ENCODE measurements at regions not wholly inside any gene's neighbourhood (a gene's known extent, or its start where the extent isn't known, plus 50 kb on each side); places are given as distances from the start of the nearest gene placed in this dataset.

- no peak overlapping the region for H3K4me3 Mint-ChIP-seq
- no peaks in the 10 kb centered on the region for H3K27me3 Mint-ChIP-seq
- no peak for DNase-seq
- H3K9me3 Mint-ChIP-seq (ENCODE audit: low read depth), result peaks cover 7% of the 10 kb centered on the region
- CTCF ChIA-PET, result no interaction called here
- H3K27ac Mint-ChIP-seq, result no peak overlapping the region
- H3K4me1 Mint-ChIP-seq, result no peaks in the 10 kb centered on the region
- no peak for ATAC-seq
- no peaks in the 10 kb centered on the region for H3K36me3 Mint-ChIP-seq
Measured at GRCh38 chr12:17503742-17504141, 586.3 kb downstream of the RERGL start.

DNA sequence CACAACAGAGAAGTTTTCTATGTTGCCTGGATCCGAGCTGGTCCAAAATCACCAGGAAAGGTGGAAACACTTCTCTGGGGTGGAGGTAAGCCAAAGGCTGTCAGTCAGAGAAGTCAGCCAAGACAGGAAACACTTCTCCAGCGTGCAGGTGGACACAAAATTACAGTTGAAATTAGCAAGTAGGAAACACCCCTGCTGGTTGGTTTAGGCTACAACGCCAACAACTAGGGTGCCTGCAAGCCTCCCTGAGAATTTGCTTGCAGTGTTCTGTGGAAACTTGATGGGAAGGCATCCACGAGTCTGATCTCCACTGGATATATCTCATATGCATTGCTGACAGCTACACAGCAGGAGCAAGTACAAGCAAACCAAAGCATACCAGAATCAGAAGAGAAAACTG lies 600.5 kb downstream of the RERGL start:
- H3K4me3 Mint-ChIP-seq, result no peak overlapping the region
- no peaks in the 10 kb centered on the region for H3K4me1 Mint-ChIP-seq
- H3K36me3 Mint-ChIP-seq, result no peaks in the 10 kb centered on the region
- ATAC-seq (no peak), DNase-seq (no peak)
- H3K27me3 Mint-ChIP-seq, result no peaks in the 10 kb centered on the region
- CTCF ChIA-PET, result no interaction called here
- H3K27ac Mint-ChIP-seq, result no peak overlapping the region
- H3K9me3 Mint-ChIP-seq (ENCODE audit: low read depth), result peaks cover 9% of the 10 kb centered on the region

- H3K36me3 Mint-ChIP-seq, result peaks cover 1% of the 10 kb centered on the region
- CTCF ChIA-PET, result no interaction called here
- no peaks in the 10 kb centered on the region for H3K4me1 Mint-ChIP-seq
- ATAC-seq (no peak), DNase-seq (no peak)
- no peak overlapping the region for H3K4me3 Mint-ChIP-seq
- no peak overlapping the region for H3K27ac Mint-ChIP-seq
- peaks cover 16% of the 10 kb centered on the region for H3K9me3 Mint-ChIP-seq (ENCODE audit: low read depth)
- H3K27me3 Mint-ChIP-seq, result no peaks in the 10 kb centered on the region
Measured at GRCh38 chr12:17478908-17479673, 610.9 kb downstream of the RERGL start.

DNA sequence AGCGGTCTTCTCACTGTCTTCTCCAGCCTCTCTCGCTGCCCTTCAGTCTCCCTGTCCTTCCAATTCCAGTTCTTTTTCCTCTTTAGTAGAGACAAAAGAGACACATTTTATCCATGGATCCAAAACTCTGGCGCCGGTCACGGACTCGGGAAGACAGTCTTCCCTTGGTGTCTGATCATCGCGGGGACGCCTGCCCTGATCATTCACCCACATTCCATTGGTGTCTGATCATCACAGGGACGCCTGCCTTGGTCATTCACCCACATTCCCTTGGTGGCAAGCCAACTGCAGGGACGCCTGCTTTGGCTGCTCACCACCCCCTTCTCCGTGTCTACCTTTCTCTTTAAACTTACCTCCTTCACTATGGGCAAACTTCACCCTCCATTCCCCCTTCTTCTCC lies 619.5 kb downstream of the RERGL start:
- no peaks in the 10 kb centered on the region for H3K27me3 Mint-ChIP-seq
- peaks cover 5% of the 10 kb centered on the region for H3K9me3 Mint-ChIP-seq (ENCODE audit: low read depth)
- CTCF ChIA-PET, result no interaction called here
- no peaks in the 10 kb centered on the region for H3K36me3 Mint-ChIP-seq
- DNase-seq (no peak), ATAC-seq (no peak)
- no peaks in the 10 kb centered on the region for H3K4me1 Mint-ChIP-seq
- no peak overlapping the region for H3K27ac Mint-ChIP-seq
- H3K4me3 Mint-ChIP-seq, result no peak overlapping the region

DNA sequence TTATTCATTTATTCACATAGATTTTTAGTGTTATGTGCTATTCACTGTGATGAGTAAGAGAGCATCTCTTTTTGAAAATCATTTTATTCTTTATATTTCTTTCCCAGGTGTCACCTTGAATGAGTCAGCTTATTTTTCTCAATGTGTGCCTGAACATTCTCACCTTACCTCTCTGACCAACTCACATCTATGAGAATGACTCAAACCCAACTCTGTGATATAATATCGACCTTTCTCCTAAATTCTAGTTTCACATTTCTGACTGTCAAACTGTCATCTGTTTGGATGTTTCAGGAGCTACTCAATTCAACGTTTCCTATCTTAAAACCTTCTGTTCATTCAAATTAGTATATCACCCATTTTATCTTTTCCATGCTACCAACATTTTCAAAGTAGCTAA lies 630.8 kb downstream of the RERGL start:
- Mint-ChIP-seq H3K36me3 (no peaks in the 10 kb centered on the region), H3K27me3 (no peaks in the 10 kb centered on the region), H3K4me1 (no peaks in the 10 kb centered on the region), H3K9me3 (ENCODE audit: low read depth) (peaks cover 11% of the 10 kb centered on the region), H3K4me3 (no peak overlapping the region), H3K27ac (no peak overlapping the region)
- ATAC-seq, result no peak
- CTCF ChIA-PET, result no interaction called here
- DNase-seq, result no peak

- no peak overlapping the region for H3K4me3 Mint-ChIP-seq
- no peak for DNase-seq
- no peaks in the 10 kb centered on the region for H3K27me3 Mint-ChIP-seq
- ATAC-seq, result no peak
- CTCF ChIA-PET, result no interaction called here
- H3K9me3 Mint-ChIP-seq (ENCODE audit: low read depth), result peaks cover 11% of the 10 kb centered on the region
- no peaks in the 10 kb centered on the region for H3K4me1 Mint-ChIP-seq
- no peaks in the 10 kb centered on the region for H3K36me3 Mint-ChIP-seq
- no peak overlapping the region for H3K27ac Mint-ChIP-seq
Measured at GRCh38 chr12:17456486-17456885, 633.5 kb downstream of the RERGL start.

DNA sequence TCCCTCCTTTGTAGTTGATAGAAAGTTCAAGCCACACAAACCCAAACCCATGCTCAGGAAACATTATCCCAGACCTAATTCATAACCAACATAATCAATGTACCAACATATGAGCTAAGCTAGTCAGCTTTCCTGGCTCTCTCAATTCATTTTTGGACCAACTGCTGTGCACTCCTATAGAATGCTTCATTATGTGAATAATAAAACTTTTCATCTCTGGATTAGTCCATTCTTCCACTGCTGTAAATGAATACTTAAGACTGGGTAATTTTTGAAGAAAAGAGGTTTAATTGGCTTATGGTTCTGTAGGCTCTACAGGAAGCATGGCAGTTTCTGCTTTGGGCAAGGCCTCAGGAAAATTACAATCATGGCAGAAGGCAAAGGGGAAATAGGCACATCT lies 651.9 kb downstream of the RERGL start:
- H3K27me3 Mint-ChIP-seq, result no peaks in the 10 kb centered on the region
- DNase-seq (no peak), ATAC-seq (no peak)
- H3K4me3 Mint-ChIP-seq, result no peak overlapping the region
- H3K9me3 Mint-ChIP-seq (ENCODE audit: low read depth), result peaks cover 13% of the 10 kb centered on the region
- no peaks in the 10 kb centered on the region for H3K4me1 Mint-ChIP-seq
- no peak overlapping the region for H3K27ac Mint-ChIP-seq
- CTCF ChIA-PET, result no interaction called here
- H3K36me3 Mint-ChIP-seq, result no peaks in the 10 kb centered on the region

DNA sequence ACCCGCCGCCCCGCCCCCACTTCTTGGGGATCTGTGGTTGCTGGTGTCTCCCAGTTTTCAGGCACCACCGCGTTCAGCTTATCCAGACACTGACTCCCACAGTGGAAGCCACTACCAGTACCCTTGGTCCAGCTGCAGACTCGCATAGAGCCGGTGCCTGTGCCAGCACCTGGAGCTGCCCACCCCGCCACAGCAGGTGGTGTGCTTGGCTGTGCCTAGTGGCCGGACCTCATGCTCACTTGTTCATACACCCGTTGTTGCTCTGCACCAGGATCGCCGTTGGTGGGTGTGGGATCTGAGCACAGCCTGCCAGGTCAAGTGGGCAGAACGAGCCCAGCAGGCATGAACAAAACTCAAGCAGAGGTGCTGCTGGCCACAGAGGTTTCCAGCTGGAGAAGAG lies 673.2 kb downstream of the RERGL start:
- no peaks in the 10 kb centered on the region for H3K27me3 Mint-ChIP-seq
- CTCF ChIA-PET, result no interaction called here
- no peaks in the 10 kb centered on the region for H3K4me1 Mint-ChIP-seq

GRCh38 chr12:17414596-17414995 lies 675.4 kb downstream of the RERGL start:
- Mint-ChIP-seq H3K27ac (no peak overlapping the region), H3K36me3 (no peaks in the 10 kb centered on the region), H3K9me3 (ENCODE audit: low read depth) (peaks cover 10% of the 10 kb centered on the region), H3K4me1 (no peaks in the 10 kb centered on the region), H3K4me3 (no peak overlapping the region), H3K27me3 (no peaks in the 10 kb centered on the region)
- ATAC-seq, result no peak
- no peak for DNase-seq
- CTCF ChIA-PET, result no interaction called here

More for the DNA sequence above, 673.2 kb downstream of the RERGL start:
- Mint-ChIP-seq H3K36me3 (no peaks in the 10 kb centered on the region), H3K4me3 (no peak overlapping the region), H3K9me3 (ENCODE audit: low read depth) (peaks cover 8% of the 10 kb centered on the region), H3K27ac (no peak overlapping the region)
- DNase-seq (no peak), ATAC-seq (no peak)

GRCh38 chr12:17411662-17412061 lies 678.3 kb downstream of the RERGL start:
- no peak overlapping the region for H3K4me3 Mint-ChIP-seq
- H3K27ac Mint-ChIP-seq, result no peak overlapping the region
- no peak for ATAC-seq
- CTCF ChIA-PET, result no interaction called here
- no peaks in the 10 kb centered on the region for H3K36me3 Mint-ChIP-seq
- peaks cover 15% of the 10 kb centered on the region for H3K9me3 Mint-ChIP-seq (ENCODE audit: low read depth)
- H3K27me3 Mint-ChIP-seq, result no peaks in the 10 kb centered on the region
- no peak for DNase-seq
- H3K4me1 Mint-ChIP-seq, result no peaks in the 10 kb centered on the region

- no peaks in the 10 kb centered on the region for H3K27me3 Mint-ChIP-seq
- H3K4me1 Mint-ChIP-seq, result no peaks in the 10 kb centered on the region
- ATAC-seq, result no peak
- H3K4me3 Mint-ChIP-seq, result no peak overlapping the region
- no peaks in the 10 kb centered on the region for H3K36me3 Mint-ChIP-seq
- no peak for DNase-seq
- H3K9me3 Mint-ChIP-seq (ENCODE audit: low read depth), result peaks cover 11% of the 10 kb centered on the region
- no peak overlapping the region for H3K27ac Mint-ChIP-seq
- CTCF ChIA-PET, result no interaction called here
Measured at GRCh38 chr12:17388679-17389078, 701.3 kb downstream of the RERGL start.

GRCh38 chr12:17383321-17383720 lies 706.7 kb downstream of the RERGL start:
- H3K4me3 Mint-ChIP-seq, result no peak overlapping the region
- H3K4me1 Mint-ChIP-seq, result no peaks in the 10 kb centered on the region
- no peak for DNase-seq
- no peaks in the 10 kb centered on the region for H3K36me3 Mint-ChIP-seq
- ATAC-seq, result no peak
- H3K9me3 Mint-ChIP-seq (ENCODE audit: low read depth), result peaks cover 14% of the 10 kb centered on the region
- no peaks in the 10 kb centered on the region for H3K27me3 Mint-ChIP-seq
- H3K27ac Mint-ChIP-seq, result no peak overlapping the region
- CTCF ChIA-PET, result no interaction called here

- Mint-ChIP-seq H3K4me3 (no peak overlapping the region), H3K4me1 (no peaks in the 10 kb centered on the region), H3K9me3 (ENCODE audit: low read depth) (peaks cover 10% of the 10 kb centered on the region), H3K27ac (no peak overlapping the region), H3K36me3 (no peaks in the 10 kb centered on the region), H3K27me3 (no peaks in the 10 kb centered on the region)
- DNase-seq, result no peak
- CTCF ChIA-PET, result no interaction called here
- no peak for ATAC-seq
Measured at GRCh38 chr12:17381211-17381610, 708.8 kb downstream of the RERGL start.

- DNase-seq (no peak), ATAC-seq (no peak)
- H3K9me3 Mint-ChIP-seq (ENCODE audit: low read depth), result peaks cover 6% of the 10 kb centered on the region
- H3K27me3 Mint-ChIP-seq, result no peaks in the 10 kb centered on the region
- no peak overlapping the region for H3K4me3 Mint-ChIP-seq
- no peak overlapping the region for H3K27ac Mint-ChIP-seq
- no peaks in the 10 kb centered on the region for H3K4me1 Mint-ChIP-seq
- no peaks in the 10 kb centered on the region for H3K36me3 Mint-ChIP-seq
- CTCF ChIA-PET, result no interaction called here
Measured at GRCh38 chr12:17372508-17372907, 717.5 kb downstream of the RERGL start.

Data from activated CD8-positive, alpha-beta memory T cell treated with anti-CD3 and anti-CD28 coated beads, Interleukin-2, amount 10 ng/mL, durations not matched to agents 7 days and 5 days (primary cell).